IMR-90 (cell line): ENCODE measurements at regions not wholly inside any gene's neighbourhood (a gene's known extent, or its start where the extent isn't known, plus 50 kb on each side); places are given as distances from the start of the nearest gene placed in this dataset.

Experiments used
- MXI1 ChIP-seq: IDR thresholded peaks from 2 replicates; pipeline ENCODE4 v1.6.1; 2012; ENCODE audit warnings: low read depth, mild to moderate bottlenecking, low read length, moderate library complexity, borderline replicate concordance
- RAD21 ChIP-seq: IDR thresholded peaks from 2 replicates; pipeline ENCODE4 v1.6.1; 2012; ENCODE audit warnings: low read length, improper control_type of control experiment

- TF ChIP-seq RAD21, result no peak
- TF ChIP-seq MXI1, result no peak
These were observed 64.4 kb upstream of the IGF1R start for GRCh38 chr15:98583771-98584430.
